Natural killer cell (primary cell): ENCODE measurements at regions not wholly inside any gene's neighbourhood (a gene's known extent, or its start where the extent isn't known, plus 50 kb on each side); places are given as distances from the start of the nearest gene placed in this dataset.

ENCODE experiments used
- ATAC-seq, 3 donors: fragments of 150-1000 bp in 2 of 3; fragments of 200-7000 bp in 1 of 3; cut with Tn5 transposase; 1 replicate in 1 of 3; 2 replicates in 2 of 3; pipeline ENCODE4 v1.10.0; 2021; ENCODE audit warnings: mild to moderate bottlenecking in 2 of 3, moderate library complexity in 2 of 3
- DNase-seq, 2 donors: peaks; one replicate each; pipeline versions ENCODE4 v3.0.0 to v3.0.0-alpha.2; 2013 to 2021; ENCODE audit warnings: mixed read lengths in 1 of 2
- H3K27ac ChIP-seq: one replicate; pipeline ENCODE4 v1.5.1; 2013; ENCODE audit warnings: mild to moderate bottlenecking, low read length
- H3K27me3 ChIP-seq: one replicate; pipeline ENCODE4 v1.6.1; 2013; ENCODE audit warnings: low read length; ENCODE audit not compliant: control insufficient read depth, insufficient read depth
- H3K36me3 ChIP-seq: one replicate; pipeline ENCODE4 v1.6.1; 2013; ENCODE audit warnings: low read length; ENCODE audit not compliant: control insufficient read depth, insufficient read depth
- H3K4me1 ChIP-seq: one replicate; pipeline ENCODE4 v1.6.1; 2013; ENCODE audit warnings: low read length; ENCODE audit not compliant: control insufficient read depth, insufficient read depth
- H3K4me3 ChIP-seq: one replicate; pipeline ENCODE4 v1.5.1; 2013; ENCODE audit warnings: low read length
- H3K9me3 ChIP-seq: one replicate; pipeline ENCODE4 v1.6.1; 2013; ENCODE audit warnings: low read length; ENCODE audit not compliant: control insufficient read depth, insufficient read depth
- H3K27ac Mint-ChIP-seq, 2 donors: one replicate each; pipeline ENCODE4 v1.8.0; 2022; ENCODE audit warnings: mild to moderate bottlenecking in 2 of 2, mixed read lengths in 2 of 2, moderate library complexity in 1 of 2
- H3K27me3 Mint-ChIP-seq, 2 donors: one replicate each; pipeline ENCODE4 v1.8.0; 2022; ENCODE audit warnings: low read depth in 2 of 2, mixed read lengths in 2 of 2
- H3K36me3 Mint-ChIP-seq: one replicate; pipeline ENCODE4 v1.8.0; 2022; ENCODE audit warnings: mixed read lengths
- H3K4me1 Mint-ChIP-seq, 2 donors: one replicate each; pipeline ENCODE4 v1.8.0; 2022; ENCODE audit warnings: mixed read lengths in 2 of 2
- H3K4me3 Mint-ChIP-seq: one replicate; pipeline ENCODE4 v1.8.0; 2022; ENCODE audit warnings: mild to moderate bottlenecking, moderate library complexity, mixed read lengths
- H3K9me3 Mint-ChIP-seq, 2 donors: one replicate each; pipeline ENCODE4 v1.8.0; 2022; ENCODE audit warnings: mixed read lengths in 2 of 2
- WGBS: methylation state at CpG from one replicate; pipeline ENCODE4 v1.1.7; 2013; ENCODE audit warnings: missing lambda C conversion rate; ENCODE audit not compliant: insufficient coverage; 5-methylcytosine and 5-hydroxymethylcytosine counted together
- intact Hi-C: fragments of 100-400 bp; cut with micrococcal nuclease; formaldehyde crosslinking; loops from one replicate; pipeline ENCODE4 v1.14.2; 2022
- TF ChIP-seq, protein P1 (sequence below): fragments of 200-600 bp; IDR thresholded peaks from one replicate; pipeline ENCODE4 v1.8.0; 2022; ENCODE audit warnings: antibody characterized with exemption

DNA sequence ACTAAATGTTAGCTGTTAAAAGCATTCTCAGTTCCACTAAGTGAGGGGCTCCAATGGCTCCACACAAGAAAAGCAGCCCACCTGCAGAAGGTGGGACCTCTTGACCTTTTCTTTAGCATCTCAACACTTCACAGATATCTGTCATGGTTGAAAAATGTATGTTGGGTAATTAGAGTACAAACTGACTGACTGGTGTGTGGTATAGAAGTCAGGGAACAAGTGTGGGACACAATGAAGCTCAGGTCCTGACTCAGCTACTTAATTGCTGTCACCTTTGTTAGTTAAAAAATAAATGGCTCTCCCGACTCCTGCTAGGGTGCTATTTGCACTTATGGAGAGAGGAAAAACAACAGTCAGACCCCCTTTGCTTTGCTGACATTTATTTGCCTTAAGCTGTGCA lies 299.0 kb downstream of the TTC6 start:
- intact Hi-C loops = no loop called here
- Histone ChIP-seq H3K27me3 (no peaks in the 10 kb centered on the region), H3K9me3 (no peaks in the 10 kb centered on the region), H3K4me1 (no peaks in the 10 kb centered on the region), H3K27ac (no peak overlapping the region), H3K36me3 (no peaks in the 10 kb centered on the region), H3K4me3 (no peak overlapping the region)
- no peak overlapping the region for H3K27ac Mint-ChIP-seq
- TF ChIP-seq, protein P1, sequence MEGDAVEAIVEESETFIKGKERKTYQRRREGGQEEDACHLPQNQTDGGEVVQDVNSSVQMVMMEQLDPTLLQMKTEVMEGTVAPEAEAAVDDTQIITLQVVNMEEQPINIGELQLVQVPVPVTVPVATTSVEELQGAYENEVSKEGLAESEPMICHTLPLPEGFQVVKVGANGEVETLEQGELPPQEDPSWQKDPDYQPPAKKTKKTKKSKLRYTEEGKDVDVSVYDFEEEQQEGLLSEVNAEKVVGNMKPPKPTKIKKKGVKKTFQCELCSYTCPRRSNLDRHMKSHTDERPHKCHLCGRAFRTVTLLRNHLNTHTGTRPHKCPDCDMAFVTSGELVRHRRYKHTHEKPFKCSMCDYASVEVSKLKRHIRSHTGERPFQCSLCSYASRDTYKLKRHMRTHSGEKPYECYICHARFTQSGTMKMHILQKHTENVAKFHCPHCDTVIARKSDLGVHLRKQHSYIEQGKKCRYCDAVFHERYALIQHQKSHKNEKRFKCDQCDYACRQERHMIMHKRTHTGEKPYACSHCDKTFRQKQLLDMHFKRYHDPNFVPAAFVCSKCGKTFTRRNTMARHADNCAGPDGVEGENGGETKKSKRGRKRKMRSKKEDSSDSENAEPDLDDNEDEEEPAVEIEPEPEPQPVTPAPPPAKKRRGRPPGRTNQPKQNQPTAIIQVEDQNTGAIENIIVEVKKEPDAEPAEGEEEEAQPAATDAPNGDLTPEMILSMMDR = no peak
- no peak overlapping the region for H3K4me3 Mint-ChIP-seq
- WGBS = 50% methylated on average over 1 of the region's 1 CpG
- H3K36me3 Mint-ChIP-seq = no peaks in the 10 kb centered on the region
- H3K4me1 Mint-ChIP-seq = no peaks in the 10 kb centered on the region
- H3K27me3 Mint-ChIP-seq = peaks cover 19 to 29% of the 10 kb centered on the region in 2 donors
- DNase-seq (no peak), ATAC-seq (no peak)
- no peaks in the 10 kb centered on the region for H3K9me3 Mint-ChIP-seq

DNA sequence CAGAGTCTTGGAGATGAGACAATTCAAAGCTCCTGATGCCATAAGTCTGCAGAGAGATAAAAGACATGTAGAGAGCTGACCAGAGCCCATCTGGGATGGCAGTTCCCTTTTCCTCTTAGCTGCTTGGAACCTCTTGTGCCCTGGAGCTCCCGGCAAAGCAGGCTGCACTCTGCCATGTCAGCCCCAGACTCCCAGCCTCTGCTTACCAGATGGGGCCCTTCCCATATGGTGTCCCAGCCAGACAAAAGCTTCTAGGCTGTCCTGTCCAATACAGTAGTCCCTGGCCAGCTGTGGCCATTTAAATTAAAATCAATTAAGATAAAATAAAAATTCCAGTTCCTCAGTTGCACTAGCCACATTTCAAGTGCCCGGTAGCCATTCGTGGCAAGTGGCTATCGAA lies 303.9 kb downstream of the TTC6 start:
- Mint-ChIP-seq H3K27me3 (peaks cover 16 to 25% of the 10 kb centered on the region in 2 donors), H3K4me1 (peaks cover 5 to 6% of the 10 kb centered on the region in 2 donors), H3K9me3 (no peaks in the 10 kb centered on the region), H3K36me3 (no peaks in the 10 kb centered on the region), H3K4me3 (no peak overlapping the region), H3K27ac (no peak overlapping the region)
- DNase-seq (no peak), ATAC-seq (no peak)
- Histone ChIP-seq H3K9me3 (no peaks in the 10 kb centered on the region), H3K4me3 (no peak overlapping the region), H3K27ac (no peak overlapping the region), H3K36me3 (no peaks in the 10 kb centered on the region), H3K27me3 (no peaks in the 10 kb centered on the region), H3K4me1 (no peaks in the 10 kb centered on the region)
- WGBS = 91% methylated on average over 4 of the region's 4 CpGs
- intact Hi-C loops = no loop called here
- TF ChIP-seq, protein P1 = no peak

DNA sequence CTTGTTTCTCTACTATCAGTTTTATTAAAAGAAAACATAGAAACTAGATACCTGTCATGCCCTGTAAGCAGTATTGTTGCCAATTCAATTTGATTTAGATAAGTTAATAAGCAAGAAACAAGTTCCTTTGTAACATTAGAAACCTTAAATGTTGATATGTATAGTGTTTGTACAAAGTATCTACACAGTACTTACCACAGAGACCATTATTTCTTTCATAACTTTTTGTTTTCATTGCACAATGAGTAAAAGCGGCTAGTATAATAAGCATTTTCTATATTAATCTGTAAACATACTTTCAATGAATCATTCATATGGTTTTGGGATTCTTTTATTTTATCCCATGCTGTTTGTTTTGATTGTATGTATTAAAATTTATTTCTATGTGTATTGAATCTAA lies 305.1 kb downstream of the TTC6 start:
- no peaks in the 10 kb centered on the region for H3K4me1 ChIP-seq
- no peak overlapping the region for H3K27ac Mint-ChIP-seq
- H3K36me3 ChIP-seq = no peaks in the 10 kb centered on the region
- TF ChIP-seq, protein P1 = no peak
- no peak overlapping the region for H3K4me3 ChIP-seq
- H3K9me3 Mint-ChIP-seq = no peaks in the 10 kb centered on the region
- H3K9me3 ChIP-seq = no peaks in the 10 kb centered on the region
- no peak overlapping the region for H3K4me3 Mint-ChIP-seq
- ATAC-seq = no peak
- H3K27me3 ChIP-seq = no peaks in the 10 kb centered on the region
- H3K4me1 Mint-ChIP-seq = peaks cover 5 to 6% of the 10 kb centered on the region in 2 donors
- no peak overlapping the region for H3K27ac ChIP-seq
- WGBS = no CpG with 5 or more reads among the region's 1 CpG
- H3K36me3 Mint-ChIP-seq = no peaks in the 10 kb centered on the region
- no peak for DNase-seq
- peaks cover 13 to 25% of the 10 kb centered on the region in 2 donors for H3K27me3 Mint-ChIP-seq
- intact Hi-C loops = loop anchor here (5.0 kb wide), 1 partner anchor 297 kb away; no protein-coding TSS in a partner anchor

DNA sequence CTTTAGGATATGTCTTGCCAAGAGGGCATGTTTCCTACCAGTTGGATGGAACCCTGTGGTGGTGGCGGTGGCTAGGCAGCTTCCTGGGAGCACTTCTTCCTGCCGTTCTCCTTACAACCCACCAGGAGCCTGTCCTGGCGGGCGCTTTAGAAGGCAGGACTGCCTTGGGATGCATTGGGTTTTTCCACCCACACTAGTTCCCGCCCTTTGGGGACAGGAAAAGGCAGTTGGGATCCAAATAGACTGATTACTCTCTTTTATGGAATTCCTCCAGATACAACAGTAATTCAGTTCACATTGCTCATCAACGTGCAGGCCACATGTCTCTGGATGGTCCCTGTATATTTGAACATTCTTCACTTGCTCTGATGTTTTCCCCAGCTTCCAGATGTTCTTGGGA lies 305.7 kb upstream of the SSTR1 start:
- no peak overlapping the region for H3K27ac ChIP-seq
- DNase-seq (no peak), ATAC-seq (no peak)
- Mint-ChIP-seq H3K4me3 (no peak overlapping the region), H3K27ac (no peak overlapping the region), H3K4me1 (peaks cover 5 to 6% of the 10 kb centered on the region in 2 donors), H3K27me3 (peaks cover 13 to 28% of the 10 kb centered on the region in 2 donors), H3K36me3 (no peaks in the 10 kb centered on the region), H3K9me3 (no peaks in the 10 kb centered on the region)
- 73% methylated on average over 6 of the region's 6 CpGs for WGBS
- no peaks in the 10 kb centered on the region for H3K9me3 ChIP-seq
- TF ChIP-seq, protein P1 = no peak
- no peaks in the 10 kb centered on the region for H3K4me1 ChIP-seq
- H3K36me3 ChIP-seq = no peaks in the 10 kb centered on the region
- no peak overlapping the region for H3K4me3 ChIP-seq
- no peaks in the 10 kb centered on the region for H3K27me3 ChIP-seq
- intact Hi-C loops = loop anchor here (5.0 kb wide), 1 partner anchor 295 kb away; no protein-coding TSS in a partner anchor
